ENCODE measurements at regions not wholly inside any gene's neighbourhood (a gene's known extent, or its start where the extent isn't known, plus 50 kb on each side); places are given as distances from the start of the nearest gene placed in this dataset.

GRCh38 chr3:76178412-76178811, 393.1 kb upstream of the ZNF717 start:
- no peak for DNase-seq (ENCODE audit: low spot score)
- no peak for TF ChIP-seq CTCF (IDR thresholded peaks at IDR 0.05; ENCODE audit: extremely low read depth, missing control alignments)

DNA sequence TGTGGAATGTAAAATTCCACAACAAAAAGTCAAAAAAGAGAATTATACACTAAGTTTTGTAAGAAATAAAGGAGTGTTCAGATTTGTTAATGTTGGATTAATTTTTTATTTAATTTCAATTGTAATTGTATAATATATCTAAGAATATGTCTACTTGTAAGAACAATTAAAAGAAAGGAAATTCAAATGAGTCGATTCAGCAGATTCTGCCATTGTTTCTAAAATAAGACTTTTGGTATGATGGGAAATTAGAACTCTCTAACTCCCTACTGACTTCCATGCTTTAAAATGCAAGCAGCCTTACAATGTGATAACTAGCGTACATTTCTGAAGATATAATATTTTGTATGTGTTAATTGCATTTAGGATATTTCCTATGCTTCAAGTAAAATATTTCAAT, 395.9 kb upstream of the ZNF717 start:
- TF ChIP-seq CTCF (IDR thresholded peaks at IDR 0.05; ENCODE audit: extremely low read depth, missing control alignments), result no peak
- no peak for DNase-seq (ENCODE audit: low spot score)

GRCh38 chr3:76198086-76198485, 412.7 kb upstream of the ZNF717 start:
- no peak for TF ChIP-seq CTCF (IDR thresholded peaks at IDR 0.05; ENCODE audit: extremely low read depth, missing control alignments)
- DNase-seq (ENCODE audit: low spot score), result no peak

DNA sequence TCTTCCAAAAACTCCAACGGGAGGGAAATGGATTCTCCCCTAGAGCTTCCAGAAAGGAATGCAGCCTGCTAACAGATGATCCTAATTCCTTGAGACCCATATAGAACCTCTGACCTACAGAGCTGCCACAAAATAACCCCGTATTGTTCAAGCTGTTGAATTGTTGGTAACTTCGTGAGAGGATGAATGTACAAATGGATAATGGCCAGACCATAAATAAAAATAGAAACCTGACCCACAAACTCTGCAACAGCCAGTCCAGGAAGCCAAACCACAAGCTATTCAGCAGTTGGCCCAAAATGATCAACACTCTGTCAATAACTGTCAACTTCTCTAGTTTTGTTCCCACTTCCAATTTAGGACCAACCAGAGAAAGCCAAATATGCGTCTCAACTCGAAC, 414.0 kb upstream of the ZNF717 start:
- no peak for TF ChIP-seq CTCF (IDR thresholded peaks at IDR 0.05; ENCODE audit: extremely low read depth, missing control alignments)
- DNase-seq (ENCODE audit: low spot score), result no peak

- no peak for TF ChIP-seq CTCF (IDR thresholded peaks at IDR 0.05; ENCODE audit: extremely low read depth, missing control alignments)
Observed at GRCh38 chr3:76203578-76203977, 418.2 kb upstream of the ZNF717 start.

DNA sequence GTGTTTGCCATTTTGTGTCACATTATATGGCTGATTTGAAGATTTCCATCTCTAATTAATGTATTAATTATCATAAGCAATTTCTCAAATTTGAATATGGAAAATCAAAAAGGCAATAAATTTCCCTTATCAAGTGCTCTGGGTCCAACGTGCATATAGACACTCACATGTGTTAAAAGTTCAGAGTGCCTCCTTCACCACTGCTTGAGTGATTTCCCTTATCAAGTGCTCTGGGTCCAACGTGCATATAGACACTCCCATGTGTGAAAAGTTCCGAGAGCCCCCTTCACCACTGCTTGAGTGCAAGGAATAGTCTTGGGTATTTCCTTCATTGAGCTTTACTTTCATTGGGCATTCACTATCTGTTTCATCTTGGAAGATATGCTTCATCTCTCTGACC, 421.0 kb upstream of the ZNF717 start:
- DNase-seq (ENCODE audit: low spot score), result no peak
- TF ChIP-seq CTCF (IDR thresholded peaks at IDR 0.05; ENCODE audit: extremely low read depth, missing control alignments), result no peak

More at GRCh38 chr3:76203578-76203977, 418.2 kb upstream of the ZNF717 start:
- no peak for DNase-seq (ENCODE audit: low spot score)

- no peak for TF ChIP-seq CTCF (IDR thresholded peaks at IDR 0.05; ENCODE audit: extremely low read depth, missing control alignments)
- DNase-seq (ENCODE audit: low spot score), result no peak
Observed at GRCh38 chr3:76212679-76213078, 427.3 kb upstream of the ZNF717 start.

Measured in GM20000 (cell line).